ENCODE measurements at regions not wholly inside any gene's neighbourhood (a gene's known extent, or its start where the extent isn't known, plus 50 kb on each side); places are given as distances from the start of the nearest gene placed in this dataset.

GRCh38 chr1:115228191-115228590 is 109.9 kb downstream of the NGF start:
- TF ChIP-seq, protein P1, sequence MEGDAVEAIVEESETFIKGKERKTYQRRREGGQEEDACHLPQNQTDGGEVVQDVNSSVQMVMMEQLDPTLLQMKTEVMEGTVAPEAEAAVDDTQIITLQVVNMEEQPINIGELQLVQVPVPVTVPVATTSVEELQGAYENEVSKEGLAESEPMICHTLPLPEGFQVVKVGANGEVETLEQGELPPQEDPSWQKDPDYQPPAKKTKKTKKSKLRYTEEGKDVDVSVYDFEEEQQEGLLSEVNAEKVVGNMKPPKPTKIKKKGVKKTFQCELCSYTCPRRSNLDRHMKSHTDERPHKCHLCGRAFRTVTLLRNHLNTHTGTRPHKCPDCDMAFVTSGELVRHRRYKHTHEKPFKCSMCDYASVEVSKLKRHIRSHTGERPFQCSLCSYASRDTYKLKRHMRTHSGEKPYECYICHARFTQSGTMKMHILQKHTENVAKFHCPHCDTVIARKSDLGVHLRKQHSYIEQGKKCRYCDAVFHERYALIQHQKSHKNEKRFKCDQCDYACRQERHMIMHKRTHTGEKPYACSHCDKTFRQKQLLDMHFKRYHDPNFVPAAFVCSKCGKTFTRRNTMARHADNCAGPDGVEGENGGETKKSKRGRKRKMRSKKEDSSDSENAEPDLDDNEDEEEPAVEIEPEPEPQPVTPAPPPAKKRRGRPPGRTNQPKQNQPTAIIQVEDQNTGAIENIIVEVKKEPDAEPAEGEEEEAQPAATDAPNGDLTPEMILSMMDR (IDR thresholded peaks at IDR 0.05) = no peak
- TF ChIP-seq POLR2A (IDR thresholded peaks at IDR 0.05) = no peak

Data from testis (tissue), 2 donors.